Mammary epithelial cell (primary cell): ENCODE measurements at regions not wholly inside any gene's neighbourhood (a gene's known extent, or its start where the extent isn't known, plus 50 kb on each side); places are given as distances from the start of the nearest gene placed in this dataset.

Experiments used
- EZH2 ChIP-seq: IDR thresholded peaks from 2 replicates; pipeline ENCODE4 v1.6.1; 2012; ENCODE audit warnings: low read length, inconsistent platforms, borderline replicate concordance
- TF ChIP-seq, protein P1 (sequence below), 2 donors: IDR thresholded peaks in 1 of 2; conservative IDR thresholded peaks in 1 of 2; 2 replicates each; pipeline ENCODE4 v1.5.1; 2011 to 2012; ENCODE audit warnings: inconsistent platforms in 2 of 2, low read length in 2 of 2, mild to moderate bottlenecking in 2 of 2, control low read depth in 1 of 2, low read depth in 1 of 2; ENCODE audit not compliant: insufficient read depth in 1 of 2; ENCODE audit errors: extremely low read depth in 1 of 2

GRCh38 chr10:47071891-47072290, 160.7 kb downstream of the PTPN20 start:
- TF ChIP-seq, protein P1, sequence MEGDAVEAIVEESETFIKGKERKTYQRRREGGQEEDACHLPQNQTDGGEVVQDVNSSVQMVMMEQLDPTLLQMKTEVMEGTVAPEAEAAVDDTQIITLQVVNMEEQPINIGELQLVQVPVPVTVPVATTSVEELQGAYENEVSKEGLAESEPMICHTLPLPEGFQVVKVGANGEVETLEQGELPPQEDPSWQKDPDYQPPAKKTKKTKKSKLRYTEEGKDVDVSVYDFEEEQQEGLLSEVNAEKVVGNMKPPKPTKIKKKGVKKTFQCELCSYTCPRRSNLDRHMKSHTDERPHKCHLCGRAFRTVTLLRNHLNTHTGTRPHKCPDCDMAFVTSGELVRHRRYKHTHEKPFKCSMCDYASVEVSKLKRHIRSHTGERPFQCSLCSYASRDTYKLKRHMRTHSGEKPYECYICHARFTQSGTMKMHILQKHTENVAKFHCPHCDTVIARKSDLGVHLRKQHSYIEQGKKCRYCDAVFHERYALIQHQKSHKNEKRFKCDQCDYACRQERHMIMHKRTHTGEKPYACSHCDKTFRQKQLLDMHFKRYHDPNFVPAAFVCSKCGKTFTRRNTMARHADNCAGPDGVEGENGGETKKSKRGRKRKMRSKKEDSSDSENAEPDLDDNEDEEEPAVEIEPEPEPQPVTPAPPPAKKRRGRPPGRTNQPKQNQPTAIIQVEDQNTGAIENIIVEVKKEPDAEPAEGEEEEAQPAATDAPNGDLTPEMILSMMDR (conservative IDR thresholded peaks at IDR 0.05 in 1 of 2, IDR thresholded peaks at IDR 0.05 in 1 of 2; ENCODE audit: extremely low read depth in 1 of 2, insufficient read depth in 1 of 2, low read depth in 1 of 2, low read length in 2 of 2) = no peak
- TF ChIP-seq EZH2 = no peak
